ENCODE measurements at regions not wholly inside any gene's neighbourhood (a gene's known extent, or its start where the extent isn't known, plus 50 kb on each side); places are given as distances from the start of the nearest gene placed in this dataset.

- TF ChIP-seq CHD7 (IDR thresholded peaks at IDR 0.05; ENCODE audit: insufficient replicate concordance, low read length) (no peak), EGR1 (IDR thresholded peaks at IDR 0.05; ENCODE audit: borderline replicate concordance, low read depth, low read length) (no peak), GABPA (IDR thresholded peaks at IDR 0.05; ENCODE audit: borderline replicate concordance, insufficient read depth, low read length) (no peak), KDM1A (IDR thresholded peaks at IDR 0.05; ENCODE audit: borderline replicate concordance, low read length) (no peak), YY1 (IDR thresholded peaks at IDR 0.05; ENCODE audit: low read depth, low read length) (no peak), CBX5 (IDR thresholded peaks at IDR 0.05; ENCODE audit: low read depth, low read length) (no peak), ATF2 (IDR thresholded peaks at IDR 0.05; ENCODE audit: low read length) (no peak), POLR2A (IDR thresholded peaks at IDR 0.05; ENCODE audit: control extremely low read depth in 1 of 2, low read depth in 2 of 2, low read length in 2 of 2) (no peak)
These were observed 164.3 kb downstream of the ENC1 start (continued) for GRCh38 chr5:74476046-74476818.
